Lower leg skin (tissue), 3 donors: ENCODE measurements at regions not wholly inside any gene's neighbourhood (a gene's known extent, or its start where the extent isn't known, plus 50 kb on each side); places are given as distances from the start of the nearest gene placed in this dataset.

Experiments used
- POLR2A ChIP-seq, 2 donors: fragments of 450-650 bp; IDR thresholded peaks; one replicate each; pipeline ENCODE4 v1.6.1; 2016 to 2017; ENCODE audit warnings: antibody characterized with exemption in 2 of 2, mild to moderate bottlenecking in 1 of 2, moderate library complexity in 1 of 2
- TF ChIP-seq, protein P1 (sequence below), 3 donors: fragments of 450-650 bp; IDR thresholded peaks; one replicate each; pipeline ENCODE4 v1.5.1; 2016; ENCODE audit warnings: antibody characterized with exemption in 3 of 3, mild to moderate bottlenecking in 3 of 3, moderate library complexity in 2 of 3

DNA sequence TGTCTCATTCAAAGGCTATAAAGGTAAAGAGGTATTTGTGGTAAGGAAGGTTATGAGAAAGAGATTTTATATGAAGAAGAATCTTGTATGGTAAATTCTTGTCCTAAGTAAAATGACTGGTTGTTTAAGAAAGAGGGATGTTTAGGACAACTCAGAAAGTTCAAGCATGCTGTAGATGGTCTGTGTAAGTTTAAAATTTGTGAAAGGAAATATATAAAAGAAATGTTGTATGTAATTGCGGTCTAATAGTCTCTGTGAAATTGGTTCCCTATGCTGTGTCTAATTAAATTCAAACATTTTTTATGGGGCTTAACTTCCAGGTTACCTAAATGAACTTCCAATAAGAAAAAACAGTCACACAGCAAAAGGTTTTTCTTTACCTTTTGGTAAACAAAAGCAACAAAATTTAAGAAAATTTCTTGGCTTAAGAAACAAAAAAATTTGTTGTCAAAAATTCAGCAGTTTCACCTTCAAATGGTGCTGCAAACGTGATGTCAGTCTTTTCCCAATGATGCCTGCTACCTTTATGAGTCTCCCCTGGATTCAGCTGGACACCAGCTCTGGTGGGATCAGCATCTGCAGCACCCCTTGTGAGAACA is 83.0 kb upstream of the FCN1 start:
- TF ChIP-seq, protein P1, sequence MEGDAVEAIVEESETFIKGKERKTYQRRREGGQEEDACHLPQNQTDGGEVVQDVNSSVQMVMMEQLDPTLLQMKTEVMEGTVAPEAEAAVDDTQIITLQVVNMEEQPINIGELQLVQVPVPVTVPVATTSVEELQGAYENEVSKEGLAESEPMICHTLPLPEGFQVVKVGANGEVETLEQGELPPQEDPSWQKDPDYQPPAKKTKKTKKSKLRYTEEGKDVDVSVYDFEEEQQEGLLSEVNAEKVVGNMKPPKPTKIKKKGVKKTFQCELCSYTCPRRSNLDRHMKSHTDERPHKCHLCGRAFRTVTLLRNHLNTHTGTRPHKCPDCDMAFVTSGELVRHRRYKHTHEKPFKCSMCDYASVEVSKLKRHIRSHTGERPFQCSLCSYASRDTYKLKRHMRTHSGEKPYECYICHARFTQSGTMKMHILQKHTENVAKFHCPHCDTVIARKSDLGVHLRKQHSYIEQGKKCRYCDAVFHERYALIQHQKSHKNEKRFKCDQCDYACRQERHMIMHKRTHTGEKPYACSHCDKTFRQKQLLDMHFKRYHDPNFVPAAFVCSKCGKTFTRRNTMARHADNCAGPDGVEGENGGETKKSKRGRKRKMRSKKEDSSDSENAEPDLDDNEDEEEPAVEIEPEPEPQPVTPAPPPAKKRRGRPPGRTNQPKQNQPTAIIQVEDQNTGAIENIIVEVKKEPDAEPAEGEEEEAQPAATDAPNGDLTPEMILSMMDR (IDR thresholded peaks at IDR 0.05): no peak
- TF ChIP-seq POLR2A (IDR thresholded peaks at IDR 0.05): no peak
